WTC11 (cell line): ENCODE measurements at regions not wholly inside any gene's neighbourhood (a gene's known extent, or its start where the extent isn't known, plus 50 kb on each side); places are given as distances from the start of the nearest gene placed in this dataset.

Source experiments
- ATAC-seq: fragments of 200-7000 bp; cut with Tn5 transposase; 2 replicates; pipeline ENCODE4 v1.10.0; 2021; ENCODE audit warnings: mild to moderate bottlenecking, moderate library complexity
- CTCF ChIA-PET: fragments of 300-600 bp; sonication (Branson Sonifier 250); formaldehyde crosslinking; loops from one replicate; lab custom pipeline; 2021; ENCODE audit warnings: antibody characterized with exemption; lab: Charles Lee
- POLR2A ChIA-PET: fragments of 350-600 bp; sonication (Branson Sonifier 250); formaldehyde crosslinking; loops from one replicate; lab custom pipeline; 2021; ENCODE audit warnings: antibody characterized with exemption; lab: Charles Lee
- DNase-seq: peaks from one replicate; pipeline ENCODE4 v3.0.0; 2021; ENCODE audit warnings: low spot score
- H3K27ac Mint-ChIP-seq: 2 replicates; pipeline ENCODE4 v1.8.0; 2021; ENCODE audit warnings: mixed read lengths
- H3K27me3 Mint-ChIP-seq: 2 replicates; pipeline ENCODE4 v1.8.0; 2021; ENCODE audit warnings: low read depth, mild to moderate bottlenecking, moderate library complexity, mixed read lengths
- H3K36me3 Mint-ChIP-seq: 2 replicates; pipeline ENCODE4 v1.8.0; 2021; ENCODE audit warnings: mixed read lengths
- H3K4me1 Mint-ChIP-seq: 2 replicates; pipeline ENCODE4 v1.8.0; 2022; ENCODE audit warnings: mixed read lengths
- H3K4me3 Mint-ChIP-seq: 2 replicates; pipeline ENCODE4 v1.8.0; 2021; ENCODE audit warnings: mild to moderate bottlenecking, moderate library complexity, mixed read lengths
- H3K9me3 Mint-ChIP-seq: 2 replicates; pipeline ENCODE4 v1.8.0; 2021; ENCODE audit warnings: mixed read lengths
- AR ChIP-seq: fragments of 250-450 bp; sonication (Bioruptor Pico); IDR thresholded peaks from 2 replicates; pipeline ENCODE4 v1.9.0; 2021; ENCODE audit warnings: mild to moderate bottlenecking
- CDX4 ChIP-seq: fragments of 250-450 bp; sonication (Bioruptor Pico); IDR thresholded peaks from 2 replicates; pipeline ENCODE4 v1.9.0; 2021; ENCODE audit warnings: moderate library complexity, mild to moderate bottlenecking, inconsistent platforms, borderline replicate concordance
- E2F1 ChIP-seq: sonication (generic); formaldehyde crosslinking; IDR thresholded peaks from 2 replicates; pipeline ENCODE4 v1.8.0; 2022; ENCODE audit warnings: mild to moderate bottlenecking, missing genetic modification reagents
- E2F4 ChIP-seq: sonication (generic); formaldehyde crosslinking; IDR thresholded peaks from 2 replicates; pipeline ENCODE4 v1.8.1; 2022; ENCODE audit warnings: low read depth, mild to moderate bottlenecking, moderate library complexity, missing genetic modification reagents, borderline replicate concordance
- ESRRA ChIP-seq: sonication (generic); formaldehyde crosslinking; IDR thresholded peaks from 2 replicates; pipeline ENCODE4 v1.8.1; 2022; ENCODE audit warnings: mild to moderate bottlenecking, missing genetic modification reagents, borderline replicate concordance
- GABPB1 ChIP-seq: sonication (generic); formaldehyde crosslinking; IDR thresholded peaks from 2 replicates; pipeline ENCODE4 v1.8.1; 2023; ENCODE audit warnings: mild to moderate bottlenecking, missing genetic modification reagents
- GRHL2 ChIP-seq: fragments of 250-450 bp; sonication (Bioruptor Pico); IDR thresholded peaks from 2 replicates; pipeline ENCODE4 v1.8.0; 2022; ENCODE audit warnings: mild to moderate bottlenecking, moderate library complexity; ENCODE audit not compliant: insufficient replicate concordance, severe bottlenecking
- GTF2I ChIP-seq: fragments of 250-450 bp; sonication (Bioruptor Pico); conservative IDR thresholded peaks from 2 replicates; pipeline ENCODE4 v1.4.0; 2021; ENCODE audit warnings: mild to moderate bottlenecking
- MXD4 ChIP-seq: fragments of 250-450 bp; sonication (Bioruptor Pico); IDR thresholded peaks from 2 replicates; pipeline ENCODE4 v1.8.0; 2021; ENCODE audit warnings: mild to moderate bottlenecking, moderate library complexity, borderline replicate concordance
- NFE2L1 ChIP-seq: sonication (generic); formaldehyde crosslinking; IDR thresholded peaks from 2 replicates; pipeline ENCODE4 v1.8.1; 2023; ENCODE audit warnings: missing genetic modification reagents
- NR2C2 ChIP-seq: sonication (generic); formaldehyde crosslinking; IDR thresholded peaks from 2 replicates; pipeline ENCODE4 v1.8.0; 2022; ENCODE audit warnings: mild to moderate bottlenecking, missing genetic modification reagents
- NR3C1 ChIP-seq: sonication (generic); formaldehyde crosslinking; conservative IDR thresholded peaks from 2 replicates; pipeline ENCODE4 v1.8.1; 2023; ENCODE audit warnings: low read depth, mild to moderate bottlenecking, missing genetic modification reagents
- OVOL2 ChIP-seq: fragments of 250-450 bp; sonication (Bioruptor Pico); IDR thresholded peaks from 2 replicates; pipeline ENCODE4 v1.9.0; 2021; ENCODE audit warnings: mild to moderate bottlenecking, borderline replicate concordance
- RELA ChIP-seq: sonication (generic); formaldehyde crosslinking; IDR thresholded peaks from 2 replicates; pipeline ENCODE4 v1.8.1; 2022; ENCODE audit warnings: missing genetic modification reagents, mild to moderate bottlenecking, borderline replicate concordance
- SMAD3 ChIP-seq: sonication (generic); formaldehyde crosslinking; IDR thresholded peaks from 2 replicates; pipeline ENCODE4 v1.8.0; 2022; ENCODE audit warnings: missing genetic modification reagents, mild to moderate bottlenecking, borderline replicate concordance
- USF2 ChIP-seq: sonication (generic); formaldehyde crosslinking; IDR thresholded peaks from 2 replicates; pipeline ENCODE4 v1.8.1; 2023; ENCODE audit warnings: mild to moderate bottlenecking, missing genetic modification reagents, moderate library complexity
- ZMAT4 ChIP-seq: fragments of 250-450 bp; sonication (Bioruptor Pico); IDR thresholded peaks from 2 replicates; pipeline ENCODE4 v1.9.0; 2021; ENCODE audit warnings: mild to moderate bottlenecking
- ZNF263 ChIP-seq: sonication (generic); formaldehyde crosslinking; IDR thresholded peaks from 2 replicates; pipeline ENCODE4 v1.8.1; 2022; ENCODE audit warnings: low read depth, mild to moderate bottlenecking, moderate library complexity, missing genetic modification reagents
- ZNF416 ChIP-seq: fragments of 250-450 bp; sonication (Bioruptor Pico); IDR thresholded peaks from 2 replicates; pipeline ENCODE4 v1.9.0; 2021; ENCODE audit warnings: mild to moderate bottlenecking, inconsistent platforms
- ZNF423 ChIP-seq: fragments of 250-450 bp; sonication (Bioruptor Pico); IDR thresholded peaks from 2 replicates; pipeline ENCODE4 v2.1.2; 2022; ENCODE audit warnings: mild to moderate bottlenecking, moderate library complexity
- ZNF425 ChIP-seq: fragments of 250-450 bp; sonication (Bioruptor Pico); conservative IDR thresholded peaks from 2 replicates; pipeline ENCODE4 v1.9.0; 2021; ENCODE audit warnings: mild to moderate bottlenecking
- ZNF671 ChIP-seq: fragments of 250-450 bp; sonication (Bioruptor Pico); IDR thresholded peaks from 2 replicates; pipeline ENCODE4 v1.8.0; 2021; ENCODE audit warnings: mild to moderate bottlenecking

- no peak; the same call in 1 of the 2 replicates for ATAC-seq
- H3K4me1 Mint-ChIP-seq: peaks cover 22% of the 10 kb centered on the region
- no peak overlapping the region for H3K27ac Mint-ChIP-seq
- H3K9me3 Mint-ChIP-seq: peaks cover 34% of the 10 kb centered on the region
- TF ChIP-seq ESRRA (CRISPR knock-in tag) (no peak), E2F1 (CRISPR knock-in tag) (no peak), NFE2L1 (CRISPR knock-in tag) (no peak), ZMAT4 (CRISPR knock-in tag) (no peak), CDX4 (CRISPR knock-in tag) (no peak), ZNF416 (CRISPR knock-in tag) (no peak), GTF2I (CRISPR knock-in tag) (no peak), MXD4 (CRISPR knock-in tag) (no peak), ZNF423 (no peak), ZNF671 (CRISPR knock-in tag) (no peak), NR2C2 (no peak)
- H3K27me3 Mint-ChIP-seq: no peaks in the 10 kb centered on the region; the same call in 1 of the 2 replicates
- peaks cover 24% of the 10 kb centered on the region for H3K36me3 Mint-ChIP-seq
- H3K4me3 Mint-ChIP-seq: no peak overlapping the region
- ChIA-PET POLR2A (no interaction called here), CTCF (interaction anchor here (1.0 kb wide), 1 partner anchor 17 kb away, joined by 3 read pairs; no protein-coding TSS in a partner anchor)
- DNase-seq: no peak
Observed at GRCh38 chr9:108664309-108665255, 191.2 kb downstream of the ACTL7B start.

GRCh38 chr9:108663422-108663821 is 192.4 kb downstream of the ACTL7B start:
- ATAC-seq: no peak; the same call in 1 of the 2 replicates
- Mint-ChIP-seq H3K27me3 (peaks cover 7% of the 10 kb centered on the region; the same call in 1 of the 2 replicates), H3K27ac (no peak overlapping the region), H3K9me3 (peaks cover 44% of the 10 kb centered on the region), H3K36me3 (peaks cover 34% of the 10 kb centered on the region), H3K4me1 (peaks cover 22% of the 10 kb centered on the region), H3K4me3 (no peak overlapping the region)
- CTCF ChIA-PET: interaction anchor here (1.0 kb wide), 1 partner anchor 1198 kb away, joined by 3 read pairs; no protein-coding TSS in a partner anchor
- POLR2A ChIA-PET: no interaction called here
- no peak for DNase-seq
- TF ChIP-seq OVOL2 (no peak), RELA (CRISPR knock-in tag) (no peak), AR (no peak), ZNF263 (CRISPR knock-in tag) (no peak), MXD4 (CRISPR knock-in tag) (no peak), USF2 (CRISPR knock-in tag) (no peak), NFE2L1 (CRISPR knock-in tag) (no peak), NR3C1 (CRISPR knock-in tag) (no peak), SMAD3 (CRISPR knock-in tag) (no peak), GRHL2 (CRISPR knock-in tag) (no peak), E2F1 (CRISPR knock-in tag) (no peak), E2F4 (CRISPR knock-in tag) (no peak), GABPB1 (CRISPR knock-in tag) (no peak), ZNF423 (no peak), ZNF425 (CRISPR knock-in tag) (no peak)
